CD4-positive, alpha-beta T cell (primary cell): ENCODE measurements at regions not wholly inside any gene's neighbourhood (a gene's known extent, or its start where the extent isn't known, plus 50 kb on each side); places are given as distances from the start of the nearest gene placed in this dataset.

Source experiments
- ATAC-seq: fragments of 200-7000 bp; cut with Tn5 transposase; one replicate; pipeline ENCODE4 v1.10.0; 2022; ENCODE audit warnings: mild to moderate bottlenecking; ENCODE audit not compliant: poor library complexity
- CTCF ChIA-PET: fragments of 350-600 bp; sonication (Branson Sonifier 250); formaldehyde crosslinking; loops from one replicate; lab custom pipeline; 2021; ENCODE audit warnings: antibody characterized with exemption, inconsistent platforms; lab: Charles Lee
- POLR2A ChIA-PET: fragments of 350-600 bp; sonication (Branson Sonifier 250); formaldehyde crosslinking; loops from one replicate; lab custom pipeline; 2021; ENCODE audit warnings: antibody characterized with exemption, inconsistent platforms; lab: Charles Lee
- DNase-seq, 14 experiments: peaks; one replicate each; pipeline ENCODE4 v3.0.0-alpha.2; 2013 to 2020; ENCODE audit warnings: mixed read lengths in 2 of 14
- H3K27ac ChIP-seq, 2 donors: one replicate each; pipeline versions ENCODE4 v1.5.1 to v1.7.0; 2013; ENCODE audit warnings: low read length in 2 of 2, low read depth in 1 of 2, mild to moderate bottlenecking in 1 of 2
- H3K27me3 ChIP-seq, 2 experiments: 1 replicate in 1 of 2; 2 replicates in 1 of 2; pipeline versions ENCODE4 v1.6.1 to v1.7.0; 2013; ENCODE audit warnings: low read length in 2 of 2, control low read depth in 1 of 2, mild to moderate bottlenecking in 1 of 2, moderate library complexity in 1 of 2; ENCODE audit not compliant: insufficient read depth in 2 of 2, control insufficient read depth in 1 of 2
- H3K36me3 ChIP-seq: one replicate; pipeline ENCODE4 v1.6.1; 2013; ENCODE audit warnings: low read length, control low read depth; ENCODE audit not compliant: insufficient read depth
- H3K4me1 ChIP-seq: one replicate; pipeline ENCODE4 v1.6.1; 2013; ENCODE audit warnings: low read length, control low read depth; ENCODE audit not compliant: insufficient read depth
- H3K4me3 ChIP-seq: one replicate; pipeline ENCODE4 v1.5.1; 2013; ENCODE audit warnings: mild to moderate bottlenecking, low read length, moderate library complexity
- H3K9me3 ChIP-seq, 2 experiments: 1 replicate in 1 of 2; 2 replicates in 1 of 2; pipeline versions ENCODE4 v1.6.1 to v1.7.0; 2013; ENCODE audit warnings: low read length in 2 of 2, mild to moderate bottlenecking in 2 of 2, control low read depth in 1 of 2, moderate library complexity in 1 of 2; ENCODE audit not compliant: control insufficient read depth in 1 of 2, insufficient read depth in 1 of 2
- H3K27ac Mint-ChIP-seq: one replicate; pipeline ENCODE4 v1.8.0; 2020; ENCODE audit warnings: mixed read lengths
- H3K27me3 Mint-ChIP-seq: one replicate; pipeline ENCODE4 v1.8.0; 2021; ENCODE audit warnings: mixed read lengths
- H3K36me3 Mint-ChIP-seq: one replicate; pipeline ENCODE4 v1.8.0; 2021; ENCODE audit warnings: low read depth, mixed read lengths
- H3K4me1 Mint-ChIP-seq: one replicate; pipeline ENCODE4 v1.8.0; 2021; ENCODE audit warnings: low read depth, mixed read lengths
- H3K4me3 Mint-ChIP-seq: one replicate; pipeline ENCODE4 v1.8.0; 2020; ENCODE audit warnings: mild to moderate bottlenecking, mixed read lengths
- H3K9me3 Mint-ChIP-seq: one replicate; pipeline ENCODE4 v1.8.0; 2020; ENCODE audit warnings: mixed read lengths
- CTCF ChIP-seq: fragments of 200-600 bp; IDR thresholded peaks from one replicate; pipeline ENCODE4 v1.8.0; 2022; ENCODE audit warnings: antibody characterized with exemption, mild to moderate bottlenecking
- intact Hi-C, 2 experiments: fragments of 100-400 bp; cut with DNase I in 1 of 2; cut with micrococcal nuclease in 1 of 2; formaldehyde crosslinking; loops; one replicate each; pipeline versions ENCODE4 v1.15.1 to v1.9.0; 2023 to 2025; cut with DNase I, micrococcal nuclease

DNA sequence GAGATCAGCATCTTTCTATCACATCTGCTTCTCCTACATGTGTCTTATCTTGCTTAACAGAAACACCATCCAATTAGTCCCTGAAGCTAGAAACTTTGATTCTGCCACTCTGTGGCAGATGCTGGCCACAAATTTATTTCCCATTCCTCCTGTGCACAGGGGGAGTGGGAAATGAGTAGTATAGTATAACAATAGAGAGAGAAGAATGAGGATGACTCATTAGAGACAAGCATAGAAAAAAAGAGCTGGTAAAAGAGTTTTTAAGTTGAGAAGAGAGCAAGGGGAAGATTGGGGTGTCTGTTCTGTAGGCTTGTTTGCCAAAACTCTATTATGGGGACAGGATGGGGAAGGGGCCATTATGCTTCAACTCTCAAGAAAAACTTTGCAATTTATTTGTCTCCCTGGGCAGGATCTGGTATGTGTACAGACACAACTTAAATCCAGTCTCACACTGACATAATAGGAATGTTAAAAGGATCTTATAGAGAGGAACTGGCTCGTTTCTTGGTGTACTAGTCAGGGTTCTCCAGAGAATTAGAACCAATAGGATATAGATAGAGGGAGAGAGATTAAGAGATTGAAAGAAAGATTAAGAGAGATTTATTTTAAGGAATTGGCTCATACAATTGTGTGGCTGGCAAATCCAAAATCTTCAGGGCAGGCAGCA, 142.6 kb upstream of the CPSF6 start:
- intact Hi-C loops, result no loop called here
- ATAC-seq (no peak), DNase-seq (no peak)
- ChIA-PET CTCF (interaction anchor here (0.5 kb wide), 1 partner anchor 260 kb away, joined by 4 read pairs; no protein-coding TSS in a partner anchor), POLR2A (no interaction called here)
- H3K27ac Mint-ChIP-seq, result no peak overlapping the region
- no peaks in the 10 kb centered on the region for H3K4me1 ChIP-seq
- H3K27me3 Mint-ChIP-seq, result peaks cover 30% of the 10 kb centered on the region
- no peaks in the 10 kb centered on the region for H3K36me3 ChIP-seq
- no peak overlapping the region for H3K27ac ChIP-seq
- peaks cover 9 to 21% of the 10 kb centered on the region in 2 experiments for H3K27me3 ChIP-seq
- no peaks in the 10 kb centered on the region for H3K9me3 ChIP-seq
- no peaks in the 10 kb centered on the region for H3K9me3 Mint-ChIP-seq
- no peaks in the 10 kb centered on the region for H3K36me3 Mint-ChIP-seq
- no peaks in the 10 kb centered on the region for H3K4me1 Mint-ChIP-seq
- no peak overlapping the region for H3K4me3 Mint-ChIP-seq
- TF ChIP-seq CTCF, result no peak
- no peak overlapping the region for H3K4me3 ChIP-seq

- ChIA-PET POLR2A (no interaction called here), CTCF (interaction anchor here (0.5 kb wide), 1 partner anchor 259 kb away, joined by 4 read pairs; no protein-coding TSS in a partner anchor)
- no peaks in the 10 kb centered on the region for H3K4me1 ChIP-seq
- no peak overlapping the region for H3K4me3 ChIP-seq
- DNase-seq (no peak), ATAC-seq (no peak)
- H3K9me3 ChIP-seq, result no peaks in the 10 kb centered on the region
- Mint-ChIP-seq H3K36me3 (no peaks in the 10 kb centered on the region), H3K4me3 (no peak overlapping the region), H3K27me3 (peaks cover 21% of the 10 kb centered on the region), H3K27ac (no peak overlapping the region), H3K4me1 (no peaks in the 10 kb centered on the region), H3K9me3 (no peaks in the 10 kb centered on the region)
- peaks cover 7 to 17% of the 10 kb centered on the region in 2 experiments for H3K27me3 ChIP-seq
- H3K36me3 ChIP-seq, result no peaks in the 10 kb centered on the region
- H3K27ac ChIP-seq, result no peak overlapping the region
- no peak for TF ChIP-seq CTCF
- intact Hi-C loops, result no loop called here
Measured at GRCh38 chr12:69097619-69098368, 141.6 kb upstream of the CPSF6 start.

DNA sequence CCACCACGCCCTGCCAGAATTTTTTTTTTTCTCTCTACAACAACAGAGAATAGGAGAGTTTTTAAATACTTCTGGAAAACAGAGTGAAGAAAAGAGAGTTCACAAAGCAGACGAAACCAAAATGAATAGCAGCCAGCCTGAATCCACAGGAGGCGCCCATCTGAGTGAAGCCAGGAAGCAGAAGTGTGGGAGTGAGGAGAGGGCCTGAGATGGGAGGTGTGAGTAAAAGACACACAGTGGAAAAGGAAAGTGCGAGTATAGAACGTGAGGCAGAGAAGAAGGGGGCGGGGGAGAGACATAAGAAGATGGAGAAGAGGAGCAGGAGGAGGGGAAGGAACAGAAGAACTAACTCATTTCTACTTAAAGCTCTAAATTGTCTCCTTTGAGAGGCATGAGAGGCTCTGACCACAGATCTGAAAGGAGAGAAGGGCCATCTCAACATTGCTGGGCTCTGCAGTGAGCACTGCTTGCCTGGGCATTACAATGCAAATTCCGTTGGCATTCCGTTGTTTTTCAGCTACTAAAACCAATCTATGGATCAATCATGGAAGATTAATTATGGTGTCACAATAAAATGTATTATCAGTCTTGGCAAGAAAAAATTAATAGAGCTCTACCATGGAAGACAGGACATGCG, 140.1 kb upstream of the CPSF6 start:
- H3K4me1 ChIP-seq, result no peaks in the 10 kb centered on the region
- no peak overlapping the region for H3K27ac ChIP-seq
- intact Hi-C loops, result no loop called here
- Mint-ChIP-seq H3K27me3 (peaks cover 8% of the 10 kb centered on the region), H3K4me3 (no peak overlapping the region), H3K36me3 (no peaks in the 10 kb centered on the region), H3K4me1 (no peaks in the 10 kb centered on the region), H3K27ac (no peak overlapping the region), H3K9me3 (no peaks in the 10 kb centered on the region)
- ChIA-PET POLR2A (no interaction called here), CTCF (no interaction called here)
- no peaks in the 10 kb centered on the region for H3K36me3 ChIP-seq
- ATAC-seq (no peak), DNase-seq (no peak)
- peaks cover 7 to 13% of the 10 kb centered on the region in 2 experiments for H3K27me3 ChIP-seq
- H3K9me3 ChIP-seq, result no peaks in the 10 kb centered on the region
- H3K4me3 ChIP-seq, result no peak overlapping the region
- no peak for TF ChIP-seq CTCF
